ENCODE measurements at regions not wholly inside any gene's neighbourhood (a gene's known extent, or its start where the extent isn't known, plus 50 kb on each side); places are given as distances from the start of the nearest gene placed in this dataset.

GRCh38 chr7:11247545-11247944, 273.9 kb downstream of the PHF14 start:
- TF ChIP-seq TEAD4 (IDR thresholded peaks at IDR 0.05), result no peak

GRCh38 chr7:11251436-11251835, 277.8 kb downstream of the PHF14 start:
- no peak for TF ChIP-seq CREB1 (IDR thresholded peaks at IDR 0.05; ENCODE audit: low read depth)
- no peak for TF ChIP-seq REST (IDR thresholded peaks at IDR 0.05; ENCODE audit: low read depth)
- TF ChIP-seq EGR1 (IDR thresholded peaks at IDR 0.05), result no peak
- TF ChIP-seq MAX (IDR thresholded peaks at IDR 0.05), result no peak
- no peak for TF ChIP-seq TCF12 (IDR thresholded peaks at IDR 0.05; ENCODE audit: low read depth)
- no peak for TF ChIP-seq FOXM1 (IDR thresholded peaks at IDR 0.05; ENCODE audit: borderline replicate concordance, low read depth)
- no peak for TF ChIP-seq ZBTB7A (IDR thresholded peaks at IDR 0.05; ENCODE audit: low read depth)
- no peak for TF ChIP-seq EP300 (IDR thresholded peaks at IDR 0.05; ENCODE audit: borderline replicate concordance)
- TF ChIP-seq TEAD4 (IDR thresholded peaks at IDR 0.05), result no peak
- no peak for TF ChIP-seq TAF1 (IDR thresholded peaks at IDR 0.05; ENCODE audit: low read depth)
- TF ChIP-seq YY1 (IDR thresholded peaks at IDR 0.05; ENCODE audit: low read depth), result no peak
- TF ChIP-seq USF1 (IDR thresholded peaks at IDR 0.05), result no peak
- TF ChIP-seq RAD21 (IDR thresholded peaks at IDR 0.05; ENCODE audit: low read depth), result no peak
- no peak for TF ChIP-seq CEBPB (IDR thresholded peaks at IDR 0.05)
- no peak for TF ChIP-seq NFIC (IDR thresholded peaks at IDR 0.05)

GRCh38 chr7:11252011-11252607, 278.4 kb downstream of the PHF14 start:
- TF ChIP-seq TCF12 (IDR thresholded peaks at IDR 0.05; ENCODE audit: low read depth) (no peak), REST (IDR thresholded peaks at IDR 0.05; ENCODE audit: low read depth) (no peak), EP300 (IDR thresholded peaks at IDR 0.05; ENCODE audit: borderline replicate concordance) (no peak), YY1 (IDR thresholded peaks at IDR 0.05; ENCODE audit: low read depth) (no peak), USF1 (IDR thresholded peaks at IDR 0.05) (no peak), EGR1 (IDR thresholded peaks at IDR 0.05) (no peak), CEBPB (IDR thresholded peaks at IDR 0.05) (no peak), TAF1 (IDR thresholded peaks at IDR 0.05; ENCODE audit: low read depth) (no peak)

- no peak for TF ChIP-seq EP300 (IDR thresholded peaks at IDR 0.05; ENCODE audit: borderline replicate concordance)
- no peak for TF ChIP-seq YY1 (IDR thresholded peaks at IDR 0.05; ENCODE audit: low read depth)
- TF ChIP-seq TAF1 (IDR thresholded peaks at IDR 0.05; ENCODE audit: low read depth), result no peak
- TF ChIP-seq CEBPB (IDR thresholded peaks at IDR 0.05), result no peak
- TF ChIP-seq REST (IDR thresholded peaks at IDR 0.05; ENCODE audit: low read depth), result no peak
- no peak for TF ChIP-seq NFIC (IDR thresholded peaks at IDR 0.05)
- TF ChIP-seq EGR1 (IDR thresholded peaks at IDR 0.05), result no peak
- no peak for TF ChIP-seq FOXM1 (IDR thresholded peaks at IDR 0.05; ENCODE audit: borderline replicate concordance, low read depth)
- TF ChIP-seq RAD21 (IDR thresholded peaks at IDR 0.05; ENCODE audit: low read depth), result no peak
- no peak for TF ChIP-seq CREB1 (IDR thresholded peaks at IDR 0.05; ENCODE audit: low read depth)
- TF ChIP-seq MAX (IDR thresholded peaks at IDR 0.05), result no peak
- no peak for TF ChIP-seq USF1 (IDR thresholded peaks at IDR 0.05)
- no peak for TF ChIP-seq TCF12 (IDR thresholded peaks at IDR 0.05; ENCODE audit: low read depth)
- no peak for TF ChIP-seq ZBTB7A (IDR thresholded peaks at IDR 0.05; ENCODE audit: low read depth)
- no peak for TF ChIP-seq TEAD4 (IDR thresholded peaks at IDR 0.05)
Observed at GRCh38 chr7:11252705-11253272, 279.1 kb downstream of the PHF14 start.

Data from Ishikawa (cell line).